Nephron (organoid): ENCODE measurements at regions not wholly inside any gene's neighbourhood (a gene's known extent, or its start where the extent isn't known, plus 50 kb on each side); places are given as distances from the start of the nearest gene placed in this dataset.

Experiments used
- H3K27ac Mint-ChIP-seq, 3 experiments: 2 replicates each; pipeline ENCODE4 v1.8.0; 2020; ENCODE audit warnings: mixed read lengths in 3 of 3, mild to moderate bottlenecking in 2 of 3, moderate library complexity in 1 of 3
- H3K27me3 Mint-ChIP-seq: 2 replicates; pipeline ENCODE4 v1.8.0; 2021; ENCODE audit warnings: low read depth, mild to moderate bottlenecking, moderate library complexity, mixed read lengths
- H3K36me3 Mint-ChIP-seq: 2 replicates; pipeline ENCODE4 v1.8.0; 2020; ENCODE audit warnings: low read depth, mixed read lengths
- H3K4me1 Mint-ChIP-seq: 2 replicates; pipeline ENCODE4 v1.8.0; 2020; ENCODE audit warnings: mixed read lengths
- H3K4me3 Mint-ChIP-seq, 3 experiments: 2 replicates each; pipeline ENCODE4 v1.8.0; 2020; ENCODE audit warnings: mild to moderate bottlenecking in 3 of 3, mixed read lengths in 3 of 3, moderate library complexity in 2 of 3
- H3K9me3 Mint-ChIP-seq: 2 replicates; pipeline ENCODE4 v1.8.0; 2020; ENCODE audit warnings: mixed read lengths
- CTCF ChIP-seq, 3 experiments: fragments of 200-600 bp; sonication (generic); IDR thresholded peaks; one replicate each; pipeline ENCODE4 v1.5.0; 2021; ENCODE audit warnings: antibody characterized with exemption in 3 of 3; ENCODE audit not compliant: unreplicated experiment in 3 of 3

GRCh38 chr1:184291701-184292100 is 95.1 kb upstream of the C1orf21 start:
- Mint-ChIP-seq H3K27me3 (peaks cover 3% of the 10 kb centered on the region), H3K36me3 (no peaks in the 10 kb centered on the region), H3K9me3 (peaks cover 51% of the 10 kb centered on the region), H3K4me1 (peaks cover 7% of the 10 kb centered on the region), H3K4me3 (no peak overlapping the region), H3K27ac (no peak overlapping the region)
- no peak for TF ChIP-seq CTCF (IDR thresholded peaks at IDR 0.05; ENCODE audit: unreplicated experiment in 3 of 3)

- peaks cover 47% of the 10 kb centered on the region for H3K9me3 Mint-ChIP-seq
- no peak for TF ChIP-seq CTCF (IDR thresholded peaks at IDR 0.05; ENCODE audit: unreplicated experiment in 3 of 3)
- no peak overlapping the region for H3K4me3 Mint-ChIP-seq
- H3K4me1 Mint-ChIP-seq, result peaks cover 11% of the 10 kb centered on the region
- no peaks in the 10 kb centered on the region for H3K36me3 Mint-ChIP-seq
- H3K27me3 Mint-ChIP-seq, result peaks cover 3% of the 10 kb centered on the region
- H3K27ac Mint-ChIP-seq, result no peak overlapping the region
Observed at GRCh38 chr1:184292101-184292500, 94.7 kb upstream of the C1orf21 start.

GRCh38 chr1:184294101-184294500 is 92.7 kb upstream of the C1orf21 start:
- no peak overlapping the region for H3K27ac Mint-ChIP-seq
- peaks cover 28% of the 10 kb centered on the region for H3K4me1 Mint-ChIP-seq
- H3K4me3 Mint-ChIP-seq, result no peak overlapping the region
- H3K9me3 Mint-ChIP-seq, result peaks cover 35% of the 10 kb centered on the region
- TF ChIP-seq CTCF (IDR thresholded peaks at IDR 0.05; ENCODE audit: unreplicated experiment in 3 of 3), result no peak
- no peaks in the 10 kb centered on the region for H3K36me3 Mint-ChIP-seq
- peaks cover 3% of the 10 kb centered on the region for H3K27me3 Mint-ChIP-seq

- H3K4me1 Mint-ChIP-seq, result peaks cover 34% of the 10 kb centered on the region
- TF ChIP-seq CTCF (IDR thresholded peaks at IDR 0.05; ENCODE audit: unreplicated experiment in 3 of 3), result no peak
- H3K4me3 Mint-ChIP-seq, result peak overlapping the region in 1 of 3 experiments; percentile 64
- no peaks in the 10 kb centered on the region for H3K36me3 Mint-ChIP-seq
- H3K9me3 Mint-ChIP-seq, result peaks cover 12% of the 10 kb centered on the region
- H3K27me3 Mint-ChIP-seq, result no peaks in the 10 kb centered on the region
- H3K27ac Mint-ChIP-seq, result peak overlapping the region; percentile 70 to 97 (median 96)
Observed at GRCh38 chr1:184296466-184297243, 90.2 kb upstream of the C1orf21 start.

- peak overlapping the region in 1 of 3 experiments; percentile 96 for H3K27ac Mint-ChIP-seq
- no peak overlapping the region for H3K4me3 Mint-ChIP-seq
- H3K9me3 Mint-ChIP-seq, result peaks cover 6% of the 10 kb centered on the region
- TF ChIP-seq CTCF (IDR thresholded peaks at IDR 0.05; ENCODE audit: unreplicated experiment in 3 of 3), result no peak
- no peaks in the 10 kb centered on the region for H3K36me3 Mint-ChIP-seq
- H3K4me1 Mint-ChIP-seq, result peaks cover 34% of the 10 kb centered on the region
- no peaks in the 10 kb centered on the region for H3K27me3 Mint-ChIP-seq
Observed at GRCh38 chr1:184297244-184297750, 89.5 kb upstream of the C1orf21 start.
